ENCODE measurements at regions not wholly inside any gene's neighbourhood (a gene's known extent, or its start where the extent isn't known, plus 50 kb on each side); places are given as distances from the start of the nearest gene placed in this dataset.
"Not testable (repeated sequence)": the region's sequence is repeated elsewhere in the genome, so short reads cannot be mapped to it uniquely, and the experiment has no call there.

- DNase-seq (ENCODE audit: low read depth in 2 of 3, low spot score in 2 of 3) = no peak
Measured at GRCh38 chr3:191728186-191728585, 267.2 kb downstream of the PYDC2 start.

DNA sequence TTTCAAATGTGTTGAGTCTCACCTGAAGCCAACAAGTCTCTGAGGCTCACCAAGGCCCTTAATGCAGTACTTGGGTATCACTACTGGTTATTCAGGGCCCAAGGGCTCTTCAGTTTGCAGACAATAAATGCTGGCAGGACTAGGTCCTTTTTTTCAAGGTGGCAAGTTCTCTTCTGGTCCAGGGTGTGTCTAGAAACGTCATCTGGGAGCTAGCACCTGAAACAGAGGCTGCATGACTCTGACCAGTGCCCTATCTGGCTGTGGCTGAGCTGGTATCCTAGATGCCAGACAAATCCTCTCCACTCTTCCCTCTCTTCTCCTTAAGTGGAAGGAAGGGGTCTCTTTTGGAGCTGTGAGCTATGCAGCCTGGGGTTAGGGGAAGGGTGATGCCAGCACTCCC is 276.8 kb downstream of the PYDC2 start:
- DNase-seq (ENCODE audit: low read depth in 2 of 3, low spot score in 2 of 3) = no peak

DNA sequence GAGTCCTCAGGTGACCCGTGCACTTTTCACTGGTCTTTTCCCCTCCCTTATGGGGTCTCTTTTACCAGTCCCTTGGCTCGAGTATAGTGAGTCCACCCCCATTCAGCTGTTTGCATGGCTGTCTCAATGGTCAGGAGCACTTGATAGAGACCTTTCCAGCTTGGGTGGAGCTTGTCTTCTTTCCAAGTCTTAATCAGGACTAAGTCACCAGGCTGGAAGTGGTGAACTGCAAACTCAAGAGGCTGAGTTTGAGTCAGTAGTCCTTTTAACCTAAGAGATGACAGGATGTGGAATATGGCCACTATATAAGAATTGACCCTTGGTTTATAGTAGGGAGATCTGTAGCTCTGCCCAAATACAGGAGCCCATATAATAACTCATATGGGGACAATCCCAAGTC is 279.7 kb downstream of the PYDC2 start:
- no peak for DNase-seq (ENCODE audit: low read depth in 2 of 3, low spot score in 2 of 3)

DNA sequence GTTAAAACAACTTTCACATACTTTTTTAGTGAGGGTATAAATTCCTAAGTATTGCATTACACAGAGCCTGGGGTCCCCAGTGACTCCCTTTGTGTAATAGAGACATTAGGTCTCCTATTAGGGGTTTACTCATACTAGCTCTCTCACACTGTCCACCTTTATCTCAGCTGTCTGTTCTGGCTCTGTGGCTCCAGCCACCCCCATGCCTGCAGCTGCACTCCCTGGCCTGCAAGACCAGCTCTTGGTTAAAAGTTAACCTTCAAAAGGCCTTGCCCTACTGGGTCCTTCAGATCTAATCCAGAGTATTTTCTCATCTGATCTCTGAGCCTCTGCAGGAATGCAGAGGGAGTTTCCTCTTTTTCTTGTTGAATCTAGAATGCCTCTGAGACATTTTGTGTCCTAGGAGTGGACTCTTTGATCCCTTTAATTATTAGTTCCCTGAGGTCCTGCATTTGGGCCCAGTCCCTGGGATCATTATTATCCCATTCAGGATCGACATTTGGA is 280.9 kb downstream of the PYDC2 start:
- not testable (repeated sequence) for DNase-seq (ENCODE audit: low read depth in 2 of 3, low spot score in 2 of 3)

DNA sequence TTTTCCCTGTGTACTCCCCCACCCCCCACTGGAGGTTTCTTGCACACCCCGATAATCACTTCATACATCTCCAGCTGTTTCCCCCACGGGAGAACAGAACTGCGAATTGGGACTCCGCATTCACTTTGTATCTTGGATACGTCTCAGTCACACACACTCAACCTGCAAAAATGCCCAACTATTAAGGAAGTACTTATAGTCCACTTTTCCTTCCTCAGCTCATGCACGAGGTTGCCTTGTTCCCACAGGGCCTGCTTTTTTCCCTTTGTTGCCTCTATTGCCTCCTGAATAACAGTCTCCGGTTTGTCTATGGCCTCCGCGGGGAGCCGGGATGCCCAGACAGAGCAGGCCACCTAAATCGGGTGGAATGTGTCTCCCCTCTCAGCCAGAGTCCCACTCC is 282.3 kb downstream of the PYDC2 start:
- DNase-seq (ENCODE audit: low read depth in 2 of 3, low spot score in 2 of 3) = no peak

GRCh38 chr3:191750618-191751017 is 289.7 kb downstream of the PYDC2 start:
- DNase-seq (ENCODE audit: low read depth in 2 of 3, low spot score in 2 of 3) = no peak

DNA sequence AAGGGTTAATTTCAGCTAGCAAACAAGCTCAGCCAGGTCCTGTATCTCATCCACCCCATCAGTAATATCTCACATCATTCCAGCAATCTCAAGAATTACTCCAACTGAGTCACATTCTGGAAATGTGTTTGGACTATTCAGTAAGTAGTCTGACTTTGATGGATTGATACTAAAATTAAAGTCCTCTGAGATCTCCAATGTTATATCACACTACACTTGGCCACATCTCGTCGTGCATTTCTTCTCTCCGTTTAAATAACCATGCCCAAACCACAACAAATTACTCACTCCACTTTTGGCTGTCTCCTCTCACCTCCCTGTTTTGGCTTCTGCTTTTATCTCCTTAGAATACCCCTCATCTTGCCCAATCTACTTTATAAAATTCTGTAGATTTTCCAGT is 292.2 kb downstream of the PYDC2 start:
- DNase-seq (ENCODE audit: low read depth in 2 of 3, low spot score in 2 of 3) = no peak

DNA sequence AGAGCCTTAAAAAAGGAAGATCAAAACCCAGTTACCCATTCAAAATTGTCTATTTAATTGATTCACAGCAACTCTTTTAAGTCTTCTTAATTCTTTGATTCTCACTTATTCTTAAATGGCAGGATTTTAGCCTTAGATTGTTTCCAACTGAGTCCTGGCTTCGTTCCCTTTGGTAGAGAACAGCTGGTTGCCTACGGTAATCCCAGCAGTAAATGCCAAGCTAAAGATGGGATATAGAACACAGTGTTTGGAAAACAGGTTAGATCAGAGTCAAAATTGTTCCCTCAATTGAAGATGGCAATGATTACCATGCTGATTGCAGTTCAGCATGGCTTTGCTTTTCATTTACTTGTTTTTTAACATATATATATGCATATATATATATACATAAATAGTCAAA is 300.9 kb downstream of the PYDC2 start:
- DNase-seq (ENCODE audit: low read depth in 2 of 3, low spot score in 2 of 3) = no peak

GRCh38 chr3:191762323-191762960 is 301.5 kb downstream of the PYDC2 start:
- DNase-seq (ENCODE audit: low read depth in 2 of 3, low spot score in 2 of 3) = no peak

DNA sequence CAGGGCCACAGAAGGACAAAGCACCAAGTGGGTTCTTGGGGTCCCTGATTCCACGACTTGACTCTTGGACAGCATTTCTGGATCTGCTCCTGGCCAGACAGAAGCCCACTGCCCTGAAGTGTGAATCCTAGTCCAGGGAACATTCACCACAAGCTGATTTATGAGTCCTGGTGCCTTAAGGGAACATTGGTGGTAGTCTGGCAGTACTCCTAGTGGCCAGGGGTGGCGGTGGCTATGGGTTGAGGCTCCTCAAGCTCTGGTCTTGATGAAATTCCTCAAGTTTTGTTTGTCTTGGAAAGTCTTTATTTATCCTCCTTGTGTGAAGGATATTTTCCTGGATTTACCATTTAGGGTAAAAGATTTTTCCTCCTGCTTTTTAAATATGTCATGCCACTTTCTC is 307.5 kb downstream of the PYDC2 start:
- no peak for DNase-seq (ENCODE audit: low read depth in 2 of 3, low spot score in 2 of 3)

- no peak for DNase-seq (ENCODE audit: low read depth in 2 of 3, low spot score in 2 of 3)
Measured at GRCh38 chr3:191770541-191770940, 309.6 kb downstream of the PYDC2 start.

GRCh38 chr3:191774485-191774884 is 313.5 kb downstream of the PYDC2 start:
- DNase-seq (ENCODE audit: low read depth in 2 of 3, low spot score in 2 of 3) = no peak

DNA sequence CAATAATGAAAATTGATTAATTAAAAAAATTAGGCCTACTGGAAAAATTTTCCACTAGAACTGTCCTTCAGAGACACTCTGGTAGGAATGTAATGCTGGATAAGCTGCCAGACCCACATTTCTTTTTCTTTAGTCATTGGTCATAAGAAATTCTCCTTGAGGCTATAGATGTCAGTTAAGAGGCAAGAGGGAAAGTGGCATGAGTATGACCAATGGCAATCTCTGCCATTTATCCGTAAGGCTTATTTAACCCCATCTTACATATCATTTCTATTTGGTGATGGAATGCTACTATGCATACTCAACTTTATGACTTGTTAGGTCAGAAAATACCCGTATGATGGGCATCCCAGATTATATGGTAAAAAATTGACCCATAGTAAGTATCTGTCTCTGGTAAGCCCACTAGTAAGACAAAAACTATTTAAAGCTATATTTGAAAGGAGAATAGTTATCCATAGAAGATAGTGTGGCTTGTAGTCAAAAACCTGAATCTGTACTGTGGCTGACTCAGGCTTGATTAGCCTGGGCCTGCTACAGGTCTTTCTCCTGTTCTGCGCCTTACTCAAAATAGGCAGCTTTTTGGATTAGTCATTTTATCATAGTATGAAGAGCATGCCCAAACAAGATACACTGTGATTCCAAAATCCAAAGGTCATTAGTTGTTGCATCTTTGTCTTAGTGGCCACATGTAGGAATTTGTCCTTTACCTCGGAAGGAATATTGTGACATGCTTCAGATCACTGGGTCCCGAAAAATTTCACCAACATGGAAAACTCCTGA is 314.7 kb downstream of the PYDC2 start:
- no peak for DNase-seq (ENCODE audit: low read depth in 2 of 3, low spot score in 2 of 3)

- no peak for DNase-seq (ENCODE audit: low read depth in 2 of 3, low spot score in 2 of 3)
Measured at GRCh38 chr3:191781044-191781443, 320.1 kb downstream of the PYDC2 start.

DNA sequence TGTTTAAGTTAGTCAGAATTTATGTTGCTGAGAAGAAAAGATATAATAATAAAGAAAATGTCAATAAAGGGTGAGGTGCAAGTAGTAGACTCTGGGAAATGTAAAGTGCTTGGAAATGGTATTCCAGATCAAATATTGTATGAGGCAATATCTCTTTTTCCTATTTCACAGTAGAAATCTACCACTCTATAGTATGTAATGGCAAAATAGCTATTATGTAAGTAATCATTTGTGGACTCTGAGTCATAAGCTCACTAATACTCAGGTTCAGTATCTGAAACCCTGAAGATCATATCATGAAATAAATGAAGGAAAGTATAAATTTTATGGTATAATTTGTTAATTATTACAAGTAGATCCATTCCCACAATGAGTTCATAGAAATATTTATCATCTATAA is 322.1 kb downstream of the PYDC2 start:
- no peak for DNase-seq (ENCODE audit: low read depth in 2 of 3, low spot score in 2 of 3)

DNA sequence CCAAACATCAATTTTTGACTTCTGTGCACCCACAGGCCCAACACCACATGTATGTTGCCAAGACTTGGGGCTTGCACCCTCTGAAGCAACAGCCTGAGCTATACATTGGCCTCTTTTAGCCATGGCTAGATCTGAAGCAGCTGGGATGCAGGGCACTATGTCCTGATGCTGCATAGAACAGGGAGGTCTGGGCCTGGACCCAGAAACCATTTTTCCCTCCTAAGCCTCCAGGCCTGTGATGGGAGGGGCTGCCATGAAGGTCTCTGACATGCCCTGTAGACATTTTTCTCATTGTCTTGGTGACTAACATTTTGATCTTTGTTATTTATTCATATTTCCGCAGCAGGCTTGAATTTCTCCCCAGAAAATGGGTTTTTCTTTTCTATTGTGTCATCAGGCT is 330.0 kb downstream of the PYDC2 start:
- DNase-seq (ENCODE audit: low read depth in 2 of 3, low spot score in 2 of 3) = no peak

GRCh38 chr3:191792580-191792979 is 331.6 kb downstream of the PYDC2 start:
- no peak for DNase-seq (ENCODE audit: low read depth in 2 of 3, low spot score in 2 of 3)

DNA sequence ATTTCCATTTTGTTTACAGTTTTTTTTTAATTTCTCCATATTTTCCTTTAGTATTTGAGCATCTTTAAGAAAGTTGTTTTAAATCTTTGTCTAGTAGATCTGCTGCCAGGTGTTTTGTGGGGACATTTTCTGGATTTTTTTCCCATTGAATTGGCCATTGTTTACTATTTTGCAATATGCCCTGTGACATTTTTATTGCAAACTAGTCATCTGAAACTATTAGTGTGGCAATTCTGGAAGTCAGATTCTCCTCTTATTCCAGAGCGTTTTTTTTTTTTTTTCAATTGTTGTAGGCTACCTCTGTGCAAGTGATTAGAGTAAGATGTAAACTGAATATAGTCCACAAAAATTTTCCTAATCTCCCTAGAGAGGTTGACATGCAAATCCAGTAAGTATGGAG is 334.2 kb downstream of the PYDC2 start:
- DNase-seq (ENCODE audit: low read depth in 2 of 3, low spot score in 2 of 3) = no peak

- DNase-seq (ENCODE audit: low read depth in 2 of 3, low spot score in 2 of 3) = no peak
Measured at GRCh38 chr3:191797271-191797670, 336.3 kb downstream of the PYDC2 start.

DNA sequence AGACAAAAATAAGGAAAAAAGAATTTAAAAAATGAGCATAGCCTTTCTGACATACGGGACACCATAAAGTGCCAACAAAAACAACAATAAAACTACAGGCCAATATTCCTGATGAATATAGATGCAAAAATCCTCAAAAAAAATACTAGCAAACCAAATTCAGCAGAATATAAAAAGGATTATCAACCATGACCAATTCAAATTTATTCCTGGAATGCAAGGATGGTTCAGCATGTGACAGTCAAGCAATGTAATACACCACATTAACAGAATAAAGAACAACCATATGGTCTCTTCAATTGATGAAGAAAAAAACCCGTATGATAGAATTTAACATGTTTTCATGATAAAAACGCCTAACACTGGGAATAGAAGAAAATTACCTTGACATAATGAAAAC is 341.7 kb downstream of the PYDC2 start:
- no peak for DNase-seq (ENCODE audit: low read depth in 2 of 3, low spot score in 2 of 3)

- no peak for DNase-seq (ENCODE audit: low read depth in 2 of 3, low spot score in 2 of 3)
Measured at GRCh38 chr3:191804935-191805334, 344.0 kb downstream of the PYDC2 start.

- no peak for DNase-seq (ENCODE audit: low read depth in 2 of 3, low spot score in 2 of 3)
Measured at GRCh38 chr3:191808073-191808472, 347.1 kb downstream of the PYDC2 start.
